ENCODE measurements at regions not wholly inside any gene's neighbourhood (a gene's known extent, or its start where the extent isn't known, plus 50 kb on each side); places are given as distances from the start of the nearest gene placed in this dataset.

DNA sequence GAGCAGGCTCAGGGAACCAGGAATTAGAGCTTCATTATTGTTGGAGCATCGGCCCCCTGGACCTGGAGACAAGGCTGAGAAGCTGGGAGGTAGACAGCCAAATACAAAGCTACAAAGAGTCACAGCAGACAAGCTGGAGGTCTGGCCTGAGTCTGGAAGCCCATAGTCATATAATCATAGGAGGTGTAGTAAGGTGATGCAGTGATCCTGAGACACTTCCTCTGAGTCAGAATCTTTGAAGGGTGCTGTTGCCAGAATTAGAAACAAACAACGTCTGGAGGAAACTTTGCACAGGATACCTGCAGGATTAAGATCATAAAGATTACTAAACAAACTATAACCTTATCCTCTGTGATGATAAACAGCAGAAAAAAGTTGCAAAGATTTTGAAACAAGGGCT lies 213.8 kb downstream of the DSC3 start:
- no peak for DNase-seq
- Mint-ChIP-seq H3K27ac (no peak overlapping the region), H3K4me1 (ENCODE audit: low read depth) (no peaks in the 10 kb centered on the region), H3K36me3 (ENCODE audit: low read depth) (no peaks in the 10 kb centered on the region; the same call in 1 of the 2 replicates), H3K27me3 (ENCODE audit: insufficient read depth) (no peaks in the 10 kb centered on the region), H3K4me3 (no peak overlapping the region), H3K9me3 (peaks cover 64% of the 10 kb centered on the region)
- TF ChIP-seq, protein P1, sequence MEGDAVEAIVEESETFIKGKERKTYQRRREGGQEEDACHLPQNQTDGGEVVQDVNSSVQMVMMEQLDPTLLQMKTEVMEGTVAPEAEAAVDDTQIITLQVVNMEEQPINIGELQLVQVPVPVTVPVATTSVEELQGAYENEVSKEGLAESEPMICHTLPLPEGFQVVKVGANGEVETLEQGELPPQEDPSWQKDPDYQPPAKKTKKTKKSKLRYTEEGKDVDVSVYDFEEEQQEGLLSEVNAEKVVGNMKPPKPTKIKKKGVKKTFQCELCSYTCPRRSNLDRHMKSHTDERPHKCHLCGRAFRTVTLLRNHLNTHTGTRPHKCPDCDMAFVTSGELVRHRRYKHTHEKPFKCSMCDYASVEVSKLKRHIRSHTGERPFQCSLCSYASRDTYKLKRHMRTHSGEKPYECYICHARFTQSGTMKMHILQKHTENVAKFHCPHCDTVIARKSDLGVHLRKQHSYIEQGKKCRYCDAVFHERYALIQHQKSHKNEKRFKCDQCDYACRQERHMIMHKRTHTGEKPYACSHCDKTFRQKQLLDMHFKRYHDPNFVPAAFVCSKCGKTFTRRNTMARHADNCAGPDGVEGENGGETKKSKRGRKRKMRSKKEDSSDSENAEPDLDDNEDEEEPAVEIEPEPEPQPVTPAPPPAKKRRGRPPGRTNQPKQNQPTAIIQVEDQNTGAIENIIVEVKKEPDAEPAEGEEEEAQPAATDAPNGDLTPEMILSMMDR (IDR thresholded peaks at IDR 0.05), result no peak

DNA sequence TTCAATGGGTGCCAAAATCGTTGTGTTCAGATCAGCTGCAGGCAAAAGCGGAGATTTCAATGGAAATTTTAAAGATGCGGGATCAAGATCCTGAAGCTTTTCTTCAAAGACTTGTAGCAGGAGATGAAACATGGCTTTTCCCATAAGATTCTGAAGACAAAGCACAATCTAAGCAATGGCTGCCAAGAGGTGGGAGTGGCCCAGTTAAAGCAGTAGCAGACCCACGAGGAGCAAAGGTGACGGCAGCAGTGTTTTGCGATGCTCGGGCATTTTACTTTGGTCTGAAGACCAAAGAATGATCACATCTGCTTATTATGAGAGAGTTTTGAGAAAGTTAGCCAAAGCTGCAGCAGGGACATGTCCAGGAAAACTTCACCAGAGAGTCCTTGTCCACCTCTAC lies 222.9 kb downstream of the DSC3 start:
- H3K27me3 Mint-ChIP-seq (ENCODE audit: insufficient read depth), result no peaks in the 10 kb centered on the region
- H3K4me1 Mint-ChIP-seq (ENCODE audit: low read depth), result no peaks in the 10 kb centered on the region
- peaks cover 48% of the 10 kb centered on the region for H3K9me3 Mint-ChIP-seq
- TF ChIP-seq, protein P1 (IDR thresholded peaks at IDR 0.05), result no peak
- no peaks in the 10 kb centered on the region for H3K36me3 Mint-ChIP-seq (ENCODE audit: low read depth)
- no peak for DNase-seq
- H3K4me3 Mint-ChIP-seq, result no peak overlapping the region
- H3K27ac Mint-ChIP-seq, result no peak overlapping the region

DNA sequence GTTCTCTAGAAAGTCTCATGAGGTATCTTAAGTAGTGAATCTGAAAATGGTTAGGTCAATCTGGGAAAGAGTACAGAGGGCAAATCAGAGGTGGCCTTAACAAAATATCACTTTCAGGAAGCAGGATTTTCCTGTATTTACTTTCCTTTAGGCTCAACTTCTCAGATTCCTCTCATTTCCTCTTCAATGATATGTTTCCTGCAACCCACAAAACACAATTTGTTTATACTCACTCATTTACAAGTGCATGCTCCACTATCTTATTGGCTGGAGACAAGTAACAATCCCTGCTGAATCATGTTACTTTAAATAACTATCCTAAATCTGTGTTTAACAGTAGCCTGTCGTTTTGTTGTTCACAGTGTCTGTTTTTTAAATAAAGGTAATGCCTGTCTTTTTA lies 228.1 kb downstream of the DSC3 start:
- Mint-ChIP-seq H3K27ac (no peak overlapping the region), H3K4me3 (no peak overlapping the region), H3K9me3 (peaks cover 57% of the 10 kb centered on the region), H3K27me3 (ENCODE audit: insufficient read depth) (no peaks in the 10 kb centered on the region), H3K4me1 (ENCODE audit: low read depth) (no peaks in the 10 kb centered on the region), H3K36me3 (ENCODE audit: low read depth) (no peaks in the 10 kb centered on the region)
- TF ChIP-seq, protein P1 (IDR thresholded peaks at IDR 0.05), result no peak
- DNase-seq, result no peak

DNA sequence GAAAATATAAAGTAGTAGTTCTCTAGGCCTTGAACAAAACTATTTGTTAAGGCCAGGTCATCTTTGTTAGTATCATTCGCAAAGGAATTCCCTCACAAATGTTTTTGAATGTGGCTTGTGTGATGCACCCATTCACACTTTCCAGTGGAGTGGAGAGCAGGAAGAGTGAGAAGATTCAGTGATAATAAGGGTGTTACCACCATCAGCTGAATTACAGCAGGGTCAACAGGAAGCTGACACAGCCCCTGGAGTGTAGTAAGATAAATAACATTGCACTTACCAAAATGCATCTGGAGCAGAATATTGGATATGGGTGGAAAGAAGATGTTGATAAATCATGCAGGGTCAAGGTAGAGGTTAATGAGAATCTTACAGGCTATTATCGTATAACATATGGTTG lies 231.0 kb downstream of the DSC3 start:
- Mint-ChIP-seq H3K27me3 (ENCODE audit: insufficient read depth) (no peaks in the 10 kb centered on the region), H3K27ac (no peak overlapping the region), H3K4me3 (no peak overlapping the region), H3K36me3 (ENCODE audit: low read depth) (no peaks in the 10 kb centered on the region), H3K4me1 (ENCODE audit: low read depth) (no peaks in the 10 kb centered on the region), H3K9me3 (peaks cover 38% of the 10 kb centered on the region)
- no peak for DNase-seq
- TF ChIP-seq, protein P1 (IDR thresholded peaks at IDR 0.05), result no peak

DNA sequence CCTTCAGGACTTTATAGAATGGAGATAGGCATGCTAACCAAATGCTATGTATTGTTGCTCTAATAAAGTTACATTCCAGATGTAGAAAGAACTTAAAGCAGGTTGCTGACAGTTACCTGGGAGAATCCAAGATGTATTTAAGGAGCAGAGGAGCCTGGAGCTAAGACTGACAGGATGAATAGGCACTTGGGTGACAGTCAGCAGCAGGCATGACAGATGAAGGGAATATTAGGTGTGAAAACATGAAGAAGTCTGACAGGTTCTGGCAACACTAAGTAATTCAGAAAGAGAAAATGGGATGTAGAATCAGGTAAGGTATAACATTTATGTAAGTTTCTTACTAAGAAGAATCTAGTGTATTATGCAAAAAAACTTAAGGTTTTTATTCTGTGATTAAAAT lies 232.0 kb downstream of the DSC3 start:
- no peak overlapping the region for H3K27ac Mint-ChIP-seq
- no peak overlapping the region for H3K4me3 Mint-ChIP-seq
- TF ChIP-seq, protein P1 (IDR thresholded peaks at IDR 0.05), result no peak
- DNase-seq, result no peak
- peaks cover 32% of the 10 kb centered on the region for H3K9me3 Mint-ChIP-seq
- H3K4me1 Mint-ChIP-seq (ENCODE audit: low read depth), result no peaks in the 10 kb centered on the region
- no peaks in the 10 kb centered on the region for H3K27me3 Mint-ChIP-seq (ENCODE audit: insufficient read depth)
- H3K36me3 Mint-ChIP-seq (ENCODE audit: low read depth), result no peaks in the 10 kb centered on the region

DNA sequence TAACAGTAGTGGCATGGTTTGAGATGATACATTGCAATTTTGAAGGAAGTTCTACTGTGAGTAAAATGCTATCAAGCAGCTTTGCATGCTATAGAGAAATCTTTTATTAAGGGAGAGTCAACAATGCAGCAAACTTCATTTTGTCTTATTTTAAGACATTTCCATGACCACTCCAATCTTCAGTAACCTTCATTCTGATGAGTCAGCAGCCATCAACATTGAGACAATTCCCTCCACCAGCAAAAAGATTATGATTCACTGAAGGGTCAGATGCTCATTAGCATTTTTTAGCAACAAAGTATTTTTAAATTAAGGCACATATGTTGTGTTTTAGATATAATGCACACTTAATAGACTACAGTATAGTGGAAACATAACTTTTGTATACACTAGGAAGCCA lies 235.7 kb downstream of the DSC3 start:
- Mint-ChIP-seq H3K27ac (no peak overlapping the region), H3K36me3 (ENCODE audit: low read depth) (no peaks in the 10 kb centered on the region), H3K9me3 (peaks cover 25% of the 10 kb centered on the region), H3K27me3 (ENCODE audit: insufficient read depth) (no peaks in the 10 kb centered on the region), H3K4me3 (no peak overlapping the region), H3K4me1 (ENCODE audit: low read depth) (no peaks in the 10 kb centered on the region)
- TF ChIP-seq, protein P1 (IDR thresholded peaks at IDR 0.05), result no peak
- DNase-seq, result no peak

All from HFFc6 (cell line).